SK-N-SH treated with all-trans-retinoic acid at 6 μM for 48 hours (cell line): ENCODE measurements at regions not wholly inside any gene's neighbourhood (a gene's known extent, or its start where the extent isn't known, plus 50 kb on each side); places are given as distances from the start of the nearest gene placed in this dataset.

Experiments used
- CSDC2 ChIP-seq: fragments of 250-450 bp; sonication (Bioruptor Pico); IDR thresholded peaks from 2 replicates; pipeline ENCODE4 v1.5.0; 2020; ENCODE audit warnings: mild to moderate bottlenecking, moderate library complexity
- ISL1 ChIP-seq: fragments of 250-450 bp; sonication (Bioruptor Pico); IDR thresholded peaks from 2 replicates; pipeline ENCODE4 v2.1.2; 2022; ENCODE audit warnings: mild to moderate bottlenecking, moderate library complexity
- SNAI2 ChIP-seq: fragments of 250-450 bp; sonication (Bioruptor Pico); IDR thresholded peaks from 2 replicates; pipeline ENCODE4 v1.5.0; 2020; ENCODE audit warnings: mild to moderate bottlenecking, moderate library complexity
- ZC3H10 ChIP-seq: fragments of 250-450 bp; sonication (Bioruptor Pico); IDR thresholded peaks from 2 replicates; pipeline ENCODE4 v1.5.1; 2021; ENCODE audit warnings: mild to moderate bottlenecking, moderate library complexity
- ZFP3 ChIP-seq: fragments of 250-450 bp; sonication (Bioruptor Pico); IDR thresholded peaks from 2 replicates; pipeline ENCODE4 v1.5.0; 2020; ENCODE audit warnings: mild to moderate bottlenecking, moderate library complexity
- ZFP30 ChIP-seq: fragments of 450-650 bp; formaldehyde crosslinking; IDR thresholded peaks from 2 replicates; pipeline ENCODE4 v1.5.0; 2022; ENCODE audit warnings: mild to moderate bottlenecking, moderate library complexity
- ZNF8 ChIP-seq: fragments of 450-650 bp; formaldehyde crosslinking; IDR thresholded peaks from 2 replicates; pipeline ENCODE4 v1.5.0; 2020; ENCODE audit warnings: mild to moderate bottlenecking, moderate library complexity
- TF ChIP-seq, protein P1 (sequence below): fragments of 250-450 bp; sonication (Bioruptor Pico); IDR thresholded peaks from 2 replicates; pipeline ENCODE4 v1.5.1; 2020; ENCODE audit warnings: low read depth, mild to moderate bottlenecking, moderate library complexity
- TF ChIP-seq, protein P2 (sequence below): fragments of 250-450 bp; sonication (Bioruptor Pico); IDR thresholded peaks from 2 replicates; pipeline ENCODE4 v1.5.1; 2021; ENCODE audit warnings: mild to moderate bottlenecking, moderate library complexity

DNA sequence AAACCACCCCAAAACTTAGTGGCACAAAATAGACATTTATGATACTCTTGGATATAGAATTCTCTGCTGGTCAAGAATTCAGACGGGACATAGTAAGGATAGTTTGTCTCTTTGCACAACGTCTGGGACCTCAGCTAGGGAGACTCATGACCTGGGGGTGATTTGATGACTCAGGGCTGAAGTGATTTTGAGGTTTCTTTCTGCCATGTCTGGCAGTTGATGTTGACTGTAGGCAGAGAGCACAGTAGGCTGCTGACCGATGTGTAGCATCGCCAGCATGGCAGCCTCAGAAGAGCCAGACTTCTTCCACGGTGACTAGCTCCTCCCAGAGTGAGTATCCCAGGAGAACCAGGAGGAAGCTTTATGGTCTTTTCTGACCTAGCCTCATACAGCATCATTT is 88.9 kb upstream of the FRMD6 start:
- TF ChIP-seq, protein P1, sequence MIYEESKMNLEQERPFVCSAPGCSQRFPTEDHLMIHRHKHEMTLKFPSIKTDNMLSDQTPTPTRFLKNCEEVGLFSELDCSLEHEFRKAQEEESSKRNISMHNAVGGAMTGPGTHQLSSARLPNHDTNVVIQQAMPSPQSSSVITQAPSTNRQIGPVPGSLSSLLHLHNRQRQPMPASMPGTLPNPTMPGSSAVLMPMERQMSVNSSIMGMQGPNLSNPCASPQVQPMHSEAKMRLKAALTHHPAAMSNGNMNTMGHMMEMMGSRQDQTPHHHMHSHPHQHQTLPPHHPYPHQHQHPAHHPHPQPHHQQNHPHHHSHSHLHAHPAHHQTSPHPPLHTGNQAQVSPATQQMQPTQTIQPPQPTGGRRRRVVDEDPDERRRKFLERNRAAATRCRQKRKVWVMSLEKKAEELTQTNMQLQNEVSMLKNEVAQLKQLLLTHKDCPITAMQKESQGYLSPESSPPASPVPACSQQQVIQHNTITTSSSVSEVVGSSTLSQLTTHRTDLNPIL (CRISPR knock-in tag) = no peak
- TF ChIP-seq ZNF8 (CRISPR knock-in tag) (no peak), ZFP30 (CRISPR knock-in tag) (no peak), ZC3H10 (CRISPR knock-in tag) (no peak), ZFP3 (CRISPR knock-in tag) (no peak), SNAI2 (CRISPR knock-in tag) (no peak), CSDC2 (CRISPR knock-in tag) (no peak), ISL1 (no peak)
- TF ChIP-seq, protein P2, sequence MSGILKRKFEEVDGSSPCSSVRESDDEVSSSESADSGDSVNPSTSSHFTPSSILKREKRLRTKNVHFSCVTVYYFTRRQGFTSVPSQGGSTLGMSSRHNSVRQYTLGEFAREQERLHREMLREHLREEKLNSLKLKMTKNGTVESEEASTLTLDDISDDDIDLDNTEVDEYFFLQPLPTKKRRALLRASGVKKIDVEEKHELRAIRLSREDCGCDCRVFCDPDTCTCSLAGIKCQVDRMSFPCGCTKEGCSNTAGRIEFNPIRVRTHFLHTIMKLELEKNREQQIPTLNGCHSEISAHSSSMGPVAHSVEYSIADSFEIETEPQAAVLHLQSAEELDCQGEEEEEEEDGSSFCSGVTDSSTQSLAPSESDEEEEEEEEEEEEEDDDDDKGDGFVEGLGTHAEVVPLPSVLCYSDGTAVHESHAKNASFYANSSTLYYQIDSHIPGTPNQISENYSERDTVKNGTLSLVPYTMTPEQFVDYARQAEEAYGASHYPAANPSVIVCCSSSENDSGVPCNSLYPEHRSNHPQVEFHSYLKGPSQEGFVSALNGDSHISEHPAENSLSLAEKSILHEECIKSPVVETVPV (CRISPR knock-in tag) = no peak
